NCI-H460 (cell line): ENCODE measurements at regions not wholly inside any gene's neighbourhood (a gene's known extent, or its start where the extent isn't known, plus 50 kb on each side); places are given as distances from the start of the nearest gene placed in this dataset.

Source experiments
- DNase-seq: peaks from one replicate; pipeline ENCODE4 v3.0.0-alpha.2; 2016; ENCODE audit warnings: low read depth; ENCODE audit errors: extremely low read depth

DNA sequence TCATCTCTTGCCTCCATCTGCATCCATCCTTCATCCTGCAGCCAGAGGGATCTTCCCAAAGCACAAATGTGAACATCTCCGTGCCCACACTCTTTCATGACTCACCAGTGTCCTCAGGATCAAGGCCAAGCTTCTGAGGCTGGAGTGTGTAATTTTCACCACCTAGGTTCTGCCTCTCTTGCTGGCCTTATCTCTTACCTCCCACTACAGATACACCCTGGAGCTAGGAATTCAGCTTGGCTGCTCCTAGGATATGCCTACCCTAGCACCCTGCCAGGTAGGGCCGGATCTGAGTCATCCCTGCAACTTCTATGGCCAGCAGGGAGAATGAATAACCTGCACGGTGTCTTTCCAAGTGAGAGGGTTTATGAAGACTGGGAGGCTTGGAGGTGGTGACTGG is 208.7 kb upstream of the CSF3R start:
- DNase-seq = no peak

DNA sequence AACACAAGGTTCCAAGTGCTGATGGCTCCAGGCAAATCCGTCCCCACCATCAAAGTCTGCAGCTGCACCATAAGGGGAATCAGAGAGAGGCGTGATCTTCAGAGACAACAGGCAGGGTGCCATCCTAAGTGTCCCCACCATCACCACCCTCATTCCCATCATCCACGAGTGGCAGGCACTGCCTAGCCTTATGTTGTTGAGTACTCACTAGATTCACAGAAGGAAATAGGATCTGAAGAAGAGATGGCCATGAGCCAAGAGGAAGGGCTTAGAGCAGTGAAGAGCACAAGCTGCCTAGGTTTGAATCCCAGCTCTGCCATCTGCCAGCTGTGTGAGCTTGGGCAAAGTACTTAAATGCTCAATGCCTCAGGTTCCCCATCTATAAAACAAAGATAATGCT is 207.3 kb upstream of the CSF3R start:
- no peak for DNase-seq

DNA sequence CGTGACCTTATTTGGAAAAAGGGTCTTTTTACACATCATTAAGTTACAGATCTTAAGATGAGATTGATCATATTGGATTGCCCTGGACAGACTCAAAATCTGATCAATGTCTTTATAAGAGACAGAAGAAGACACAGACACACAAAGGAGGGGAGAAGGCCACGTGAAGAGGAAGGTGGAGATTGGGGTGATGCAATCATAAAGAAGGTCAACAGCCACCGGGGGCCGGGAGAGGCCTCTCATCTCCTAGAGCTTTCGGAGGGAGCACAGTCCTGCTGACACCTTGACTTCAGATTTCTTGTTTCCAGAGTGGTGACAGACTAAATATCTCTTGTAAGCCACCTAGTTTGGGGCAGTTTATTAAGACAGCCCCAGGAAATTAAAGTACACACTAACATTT is 204.6 kb upstream of the CSF3R start:
- no peak for DNase-seq

DNA sequence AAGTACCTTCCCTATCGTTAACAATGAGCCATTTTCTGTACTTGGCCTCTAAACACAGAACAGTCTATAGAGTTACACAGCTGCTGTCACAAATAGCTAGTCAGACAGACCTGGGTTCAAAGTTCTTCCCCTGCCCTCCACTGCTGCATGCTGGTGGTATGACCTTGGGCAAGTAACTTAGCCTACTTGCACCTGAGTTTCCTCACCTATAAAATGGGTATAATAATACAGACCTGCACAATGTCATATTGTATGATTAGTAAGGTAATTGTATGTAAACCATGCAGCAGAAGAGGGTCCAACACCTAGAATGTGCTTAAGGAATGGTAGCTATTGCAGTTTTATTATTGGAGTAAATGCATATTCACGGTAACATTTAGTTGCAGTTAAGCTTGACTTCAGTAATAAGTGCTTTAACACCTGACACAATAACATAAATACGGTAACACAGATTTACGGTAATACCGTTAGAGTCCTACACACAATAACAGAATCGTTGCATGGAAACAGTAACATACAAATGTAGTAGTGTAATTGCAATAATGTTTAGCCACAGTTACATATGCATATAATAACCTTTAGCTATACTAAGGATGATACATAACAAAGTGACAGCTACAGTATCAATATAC is 193.3 kb upstream of the CSF3R start:
- DNase-seq = no peak

DNA sequence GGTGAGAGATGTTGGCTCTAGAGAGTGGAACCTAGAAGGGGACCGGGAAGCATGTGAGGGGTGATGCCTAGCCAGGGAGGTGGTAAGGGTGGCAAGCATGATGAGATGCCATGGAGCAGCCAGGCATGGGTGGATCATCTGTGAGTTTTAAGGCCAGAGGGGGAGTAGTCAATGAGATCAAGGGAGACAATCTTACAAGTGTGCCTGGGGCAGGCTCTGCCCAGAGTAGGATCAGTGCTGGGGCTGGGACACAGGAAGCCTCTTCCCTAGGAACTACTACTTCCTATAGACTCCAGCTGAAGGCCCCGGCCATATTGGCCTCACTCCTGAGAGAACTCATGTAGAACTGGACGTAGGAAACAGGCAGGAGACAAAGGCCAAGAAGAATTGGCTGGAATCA is 192.4 kb upstream of the CSF3R start:
- no peak for DNase-seq

DNA sequence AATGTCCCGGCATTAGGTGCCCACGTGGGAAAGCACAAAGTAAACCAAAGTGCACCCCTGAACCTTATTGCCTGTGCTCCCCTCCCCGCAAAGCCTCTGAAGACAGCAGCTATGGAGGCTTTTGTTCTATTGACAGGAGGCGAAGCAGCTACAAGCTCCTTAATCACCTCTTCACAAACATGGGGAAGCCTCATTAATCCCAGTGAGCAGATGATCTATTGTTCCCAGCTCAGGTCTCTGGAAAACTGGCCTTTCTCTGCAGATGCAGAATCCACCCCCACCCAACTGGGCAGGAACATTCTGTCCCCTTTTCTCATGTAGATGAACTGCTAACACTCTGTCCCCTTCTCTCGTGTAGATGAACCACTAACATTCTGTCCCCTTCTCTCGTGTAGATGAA is 190.5 kb upstream of the CSF3R start:
- no peak for DNase-seq

DNA sequence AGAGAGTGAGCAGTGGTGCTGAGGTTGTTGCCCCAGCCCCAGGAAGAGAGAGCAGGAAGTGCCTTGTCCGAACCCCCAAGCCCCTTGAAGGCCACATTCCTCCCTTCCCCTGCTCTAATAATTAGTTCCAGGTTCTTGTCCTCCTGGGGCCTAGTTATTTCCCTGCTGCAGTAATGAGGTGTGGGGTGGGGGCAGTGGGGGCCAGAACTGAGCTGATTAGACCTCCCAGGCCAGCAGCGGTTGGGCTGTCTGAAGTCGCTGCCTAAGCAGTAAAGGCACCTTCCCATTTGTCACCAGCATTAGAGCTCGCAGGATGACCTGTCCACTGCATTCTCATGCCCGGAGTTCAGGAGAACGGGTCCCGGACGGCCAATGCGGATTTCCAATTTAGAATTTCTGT is 186.5 kb upstream of the CSF3R start:
- no peak for DNase-seq

DNA sequence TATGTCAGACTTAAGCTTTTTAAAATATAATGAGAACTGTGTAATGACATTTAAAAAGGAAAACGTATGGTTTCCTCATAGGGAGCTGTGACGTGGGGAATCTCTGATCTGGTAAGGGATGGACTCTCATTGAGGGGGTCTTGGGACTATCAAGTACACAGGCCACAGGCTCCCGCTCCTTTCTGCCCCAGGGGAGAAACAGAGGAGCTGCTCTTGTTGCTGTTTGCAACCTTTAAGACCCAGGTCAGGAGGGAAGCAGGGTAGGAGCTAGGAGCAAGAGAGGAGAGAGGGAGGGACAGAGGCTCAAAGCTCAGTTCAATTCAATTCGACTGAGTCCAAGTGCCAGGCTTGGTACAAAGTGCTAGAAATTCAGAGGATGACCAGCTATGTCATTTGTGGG is 185.1 kb upstream of the CSF3R start:
- no peak for DNase-seq

DNA sequence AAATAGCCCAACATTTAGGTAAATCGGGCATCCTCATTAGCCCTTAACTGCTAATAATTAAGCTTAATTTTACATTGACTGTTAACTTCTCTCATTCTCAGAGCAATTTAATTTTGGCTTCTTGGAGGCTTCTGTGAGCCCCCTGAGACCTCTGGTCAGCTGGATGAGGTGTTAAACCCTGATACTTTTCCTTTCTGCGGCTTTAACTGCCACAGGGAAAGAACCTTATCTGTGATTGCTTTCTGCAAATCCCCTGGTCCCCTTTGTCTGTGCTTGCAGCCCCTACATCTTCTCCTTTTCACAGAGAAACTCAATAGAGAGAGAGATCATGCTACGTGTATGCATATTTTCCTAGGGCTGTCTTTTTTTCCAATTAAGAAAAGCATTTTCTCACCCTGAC is 184.5 kb upstream of the CSF3R start:
- DNase-seq = no peak

DNA sequence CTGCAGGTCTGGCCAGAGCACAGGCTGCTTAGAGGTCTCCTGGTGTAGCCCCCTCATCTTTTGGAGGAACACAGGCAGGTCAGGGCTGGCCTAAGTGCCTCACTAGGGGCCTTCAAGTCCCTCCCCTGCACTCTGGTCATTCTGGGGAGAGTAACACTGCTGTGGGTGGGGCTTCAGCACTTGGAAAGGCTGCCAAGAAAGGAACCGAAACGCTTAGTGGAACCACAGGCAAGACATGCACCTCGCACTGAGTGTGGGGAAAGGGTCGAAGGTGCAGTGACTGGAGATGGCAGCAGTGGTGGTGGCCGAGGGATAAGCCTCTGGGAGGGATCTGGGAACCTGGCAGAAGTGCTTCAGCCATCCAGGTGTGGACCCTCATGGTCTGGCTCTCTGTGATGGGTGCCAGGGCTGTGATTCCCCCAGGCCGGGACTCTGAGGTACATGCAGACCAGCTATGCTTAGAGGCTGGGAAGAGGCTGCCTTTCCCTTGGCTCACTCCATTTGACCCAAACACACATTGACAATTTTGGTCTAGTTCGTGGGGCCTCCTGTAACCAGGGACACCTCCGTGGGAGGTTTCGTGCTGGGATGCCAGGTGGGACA is 182.9 kb upstream of the CSF3R start:
- DNase-seq = no peak

DNA sequence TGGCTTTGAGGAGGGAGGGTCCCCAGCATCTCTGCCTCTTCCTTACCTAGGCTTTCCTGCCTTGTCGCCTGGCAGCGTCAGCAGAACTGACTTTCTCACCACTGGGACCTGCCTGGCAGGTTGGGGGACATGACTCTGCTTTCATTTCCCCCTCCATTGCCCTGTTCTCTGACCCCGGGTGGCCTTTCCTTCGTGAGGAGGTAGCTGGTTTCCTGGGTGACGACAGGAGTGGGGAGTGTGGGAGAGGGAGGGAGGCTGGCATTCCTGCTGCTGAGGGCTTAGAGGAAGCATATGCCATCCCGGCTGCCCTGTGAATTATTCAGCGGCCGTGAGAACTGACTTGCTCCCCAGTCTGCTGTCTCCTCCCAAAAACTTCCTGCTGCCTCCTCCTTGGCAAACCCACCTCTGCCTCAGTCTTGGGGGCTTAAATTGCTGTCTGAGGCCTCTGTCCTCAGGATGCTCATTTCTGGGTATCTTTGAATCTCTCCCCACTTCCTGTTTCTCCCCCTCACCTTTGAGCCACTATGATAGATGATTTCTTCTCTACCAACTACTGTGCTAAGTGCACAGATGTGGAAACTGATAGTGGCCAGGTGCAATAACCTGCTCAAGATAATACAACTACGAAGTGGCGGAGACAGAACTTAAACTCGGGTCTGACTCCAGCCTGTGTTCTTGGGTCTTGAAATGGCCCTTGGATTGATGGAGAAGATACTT is 182.0 kb upstream of the CSF3R start:
- DNase-seq = no peak

DNA sequence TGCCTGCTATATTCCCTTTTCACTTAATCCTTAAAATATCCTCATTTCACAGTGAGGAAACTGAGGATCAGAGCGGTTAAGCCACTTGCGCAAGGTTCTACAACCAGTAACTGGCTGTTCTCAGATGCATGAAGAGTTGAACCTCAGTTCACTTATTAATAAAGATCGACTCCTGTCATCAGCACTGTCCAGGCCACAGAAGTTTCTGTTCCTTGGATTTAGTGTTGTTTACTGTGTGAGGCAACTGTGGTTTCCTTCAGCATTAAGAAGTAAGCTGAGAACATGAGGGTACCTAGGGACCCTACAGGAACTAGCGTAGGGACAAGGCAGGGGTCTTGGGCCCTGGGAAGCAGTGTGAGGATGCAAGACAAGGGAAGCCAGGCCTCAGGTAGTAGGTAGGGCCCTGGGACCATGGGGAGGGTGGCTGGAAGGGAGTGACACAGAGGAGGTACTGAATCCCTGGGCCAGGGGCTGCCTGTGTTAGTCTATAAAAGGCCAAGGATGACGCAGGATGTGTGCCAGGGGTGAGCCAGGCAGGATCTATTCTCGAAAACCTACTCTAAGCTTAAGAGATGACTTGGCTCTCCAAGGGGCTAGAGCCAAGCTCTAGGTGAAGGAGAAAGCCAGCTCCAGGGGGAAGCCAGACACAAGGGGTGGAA is 181.2 kb upstream of the CSF3R start:
- DNase-seq = no peak

DNA sequence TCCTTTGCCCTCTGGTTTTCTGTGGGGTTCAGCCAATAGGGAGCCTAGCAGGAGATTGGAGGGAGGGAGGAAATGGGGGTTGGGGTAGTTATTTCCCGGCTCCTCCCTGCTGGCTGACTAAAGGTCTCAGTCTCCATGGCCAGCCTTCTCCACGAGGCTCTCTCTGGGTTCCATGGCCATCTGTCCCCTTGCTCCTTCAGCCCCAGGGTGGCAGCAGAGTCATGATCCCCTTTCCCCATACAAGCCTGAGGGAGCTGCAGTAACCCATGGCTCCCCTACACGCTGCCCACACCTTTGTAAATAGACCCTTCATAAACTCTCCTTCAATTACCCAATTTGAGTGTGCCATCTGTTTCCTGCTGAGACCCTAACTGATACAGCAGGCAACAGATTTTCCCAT is 176.1 kb upstream of the CSF3R start:
- DNase-seq = no peak

DNA sequence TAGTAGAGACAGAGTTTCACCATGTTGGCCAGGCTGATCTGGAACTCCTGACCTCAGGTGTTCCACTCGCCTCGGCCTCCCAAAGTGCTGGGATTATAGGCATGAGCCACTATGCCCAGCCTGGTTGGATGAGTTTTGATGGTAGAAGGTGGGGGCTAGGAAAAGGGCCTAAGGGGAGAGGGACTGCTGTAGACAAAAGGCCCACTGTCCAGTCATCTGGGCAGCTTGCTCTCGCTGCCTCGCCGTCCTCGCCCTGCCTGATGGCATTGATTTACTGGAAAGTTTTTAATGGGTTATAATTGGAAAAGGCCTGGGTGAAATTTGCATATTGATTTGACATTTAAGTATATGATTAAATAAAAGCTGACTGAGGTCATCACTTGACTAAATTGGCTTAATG is 175.1 kb upstream of the CSF3R start:
- DNase-seq = no peak

DNA sequence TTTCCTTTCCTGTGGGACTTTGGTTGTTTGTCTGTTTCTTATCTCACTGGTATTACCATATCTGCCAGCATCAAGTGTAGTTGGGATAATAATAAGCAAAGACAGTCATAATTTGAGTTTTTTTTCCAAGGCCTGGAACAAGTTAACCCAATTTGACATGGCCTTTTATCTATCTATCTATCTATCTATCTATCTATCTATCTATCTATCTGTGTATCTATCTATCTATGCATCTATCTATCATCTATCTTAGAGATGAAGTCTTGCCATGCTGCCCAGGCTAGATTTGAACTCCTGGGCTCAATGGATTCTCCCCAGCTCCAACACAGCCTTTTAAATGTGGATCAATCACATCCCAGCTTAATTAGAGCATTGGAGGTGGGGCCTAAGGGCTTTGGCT is 174.1 kb upstream of the CSF3R start:
- DNase-seq = no peak

DNA sequence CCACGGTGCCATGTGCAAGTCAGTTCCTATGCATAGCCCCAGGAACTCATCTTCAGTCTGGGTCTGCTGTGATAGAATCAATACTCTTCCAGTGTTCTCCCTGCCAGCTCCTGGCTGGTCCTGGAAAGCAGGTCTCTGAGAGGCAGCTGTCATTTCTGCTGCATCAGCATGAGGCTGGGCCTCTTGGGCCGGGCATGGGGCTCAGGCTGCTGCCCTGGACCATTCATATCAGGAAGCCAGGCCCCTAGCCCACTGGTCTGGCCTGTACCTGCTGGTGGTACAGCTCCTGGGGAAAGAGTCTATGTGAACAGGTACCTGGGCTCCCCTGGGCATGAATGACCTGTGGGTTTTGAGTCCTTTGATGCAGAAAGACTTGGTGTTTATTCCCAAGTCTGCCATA is 173.6 kb upstream of the CSF3R start:
- no peak for DNase-seq

DNA sequence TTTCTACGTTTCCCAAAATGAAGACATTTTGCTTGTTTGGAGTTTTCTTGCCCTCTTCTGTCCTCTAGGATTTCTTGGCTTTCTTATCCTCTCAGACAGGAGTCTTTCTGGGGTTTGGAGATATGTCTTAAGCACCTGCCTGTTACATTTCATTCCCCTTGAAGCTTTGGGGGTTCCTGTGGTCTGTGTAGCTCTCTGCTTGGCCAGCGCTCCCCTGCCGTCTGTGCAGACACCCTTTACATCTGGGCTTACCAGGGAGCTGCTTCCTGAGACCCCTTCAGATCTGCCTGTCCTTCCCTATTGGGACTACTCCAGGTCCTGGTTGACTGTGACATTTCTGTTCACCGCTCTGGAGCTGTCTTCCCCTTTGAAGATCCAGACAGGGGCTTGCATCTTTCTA is 171.9 kb upstream of the CSF3R start:
- no peak for DNase-seq

DNA sequence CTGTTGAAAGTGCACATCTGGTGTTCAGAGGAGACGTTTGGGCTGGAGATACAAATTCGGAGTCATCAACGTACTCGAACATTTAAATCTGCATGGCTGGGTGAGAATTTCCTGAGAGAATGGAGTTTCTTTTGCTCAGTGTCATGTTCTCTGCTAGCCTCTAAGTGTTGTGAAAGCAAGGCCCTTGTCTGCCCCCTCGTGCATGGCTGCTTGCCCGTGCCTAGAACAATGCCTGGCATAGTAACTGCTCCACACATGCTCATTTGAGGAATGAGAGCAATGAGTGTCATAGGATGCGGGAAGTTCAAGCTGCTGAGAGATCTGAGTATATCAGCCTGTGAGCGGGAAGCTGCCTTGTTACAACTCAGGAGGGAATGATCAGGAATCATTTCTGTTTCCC is 171.1 kb upstream of the CSF3R start:
- DNase-seq = no peak

DNA sequence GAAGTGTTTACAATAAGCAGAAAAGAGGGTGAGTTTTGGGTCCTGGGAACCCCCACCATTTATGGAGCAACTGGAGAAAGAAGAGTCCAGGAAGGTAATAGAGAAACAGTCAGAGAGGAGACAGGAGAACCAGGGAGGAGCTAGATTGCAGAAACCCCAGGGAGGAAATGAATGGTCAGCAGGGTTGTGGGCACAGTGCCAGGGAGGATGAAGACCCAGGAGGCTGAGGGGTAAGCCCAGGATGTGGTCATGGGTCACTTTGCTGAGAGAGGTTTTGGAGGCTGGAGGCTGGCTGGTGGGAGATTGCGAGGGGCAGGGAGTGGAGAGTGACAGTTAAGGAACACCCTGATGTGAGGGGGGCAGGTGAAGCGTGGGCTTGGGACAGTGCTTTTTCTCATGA is 169.9 kb upstream of the CSF3R start:
- no peak for DNase-seq

DNA sequence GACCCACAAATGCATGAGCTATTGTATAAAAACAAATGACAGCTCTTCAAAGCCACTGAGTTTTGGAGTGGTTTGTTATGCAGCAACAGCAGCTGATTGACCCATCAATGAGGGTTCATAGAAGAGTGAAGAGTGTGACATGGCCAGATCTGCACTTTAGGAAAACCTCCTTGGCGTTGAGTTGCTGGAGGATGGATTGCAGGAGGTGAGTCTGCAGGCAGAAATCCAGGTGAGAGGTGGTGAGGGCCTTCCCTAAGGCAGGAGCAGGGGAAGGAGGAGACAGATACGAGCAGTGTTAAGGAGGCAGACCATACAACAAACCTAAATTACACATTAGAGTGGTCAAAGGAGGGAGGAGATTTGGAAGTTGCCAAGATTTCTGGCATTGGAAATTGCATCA is 169.3 kb upstream of the CSF3R start:
- no peak for DNase-seq

DNA sequence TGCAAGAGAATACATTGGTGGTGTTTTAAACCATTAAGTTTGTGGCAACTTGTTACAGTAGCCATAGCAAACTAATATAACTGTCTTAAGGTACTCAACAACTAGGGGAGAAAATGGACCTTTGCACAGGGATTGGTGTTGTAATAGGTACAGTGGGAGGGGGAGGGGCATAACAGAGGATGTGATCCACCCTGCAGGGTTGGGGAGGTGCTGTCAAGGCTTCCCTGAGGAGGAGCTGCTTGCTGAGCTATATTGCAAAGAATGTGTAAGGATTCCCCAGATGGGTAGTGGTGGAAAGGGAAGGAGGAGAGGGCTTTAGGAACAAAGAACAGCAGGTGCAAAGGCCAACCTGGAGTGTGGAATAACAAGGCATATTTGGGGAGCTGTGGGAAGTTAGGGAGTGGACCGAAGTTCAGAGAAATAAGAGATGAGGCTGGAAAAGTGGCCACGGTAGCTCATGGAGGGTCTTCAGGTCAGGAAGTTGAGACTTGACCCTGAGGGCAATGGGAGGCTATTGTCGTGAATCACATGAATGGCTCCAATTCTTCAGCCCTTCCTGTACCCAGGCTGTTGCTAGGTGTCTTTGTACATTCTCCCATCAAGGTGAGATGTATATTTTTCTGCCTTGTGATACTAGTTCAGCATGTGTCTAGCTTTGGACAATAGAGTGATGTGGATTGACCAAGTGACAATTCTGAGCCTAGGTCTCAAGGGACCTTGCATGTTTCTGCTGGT is 168.6 kb upstream of the CSF3R start:
- no peak for DNase-seq
